Transverse colon (tissue), 4 donors: ENCODE measurements at regions not wholly inside any gene's neighbourhood (a gene's known extent, or its start where the extent isn't known, plus 50 kb on each side); places are given as distances from the start of the nearest gene placed in this dataset.

ENCODE experiments used
- CTCF ChIP-seq, 5 experiments: fragments of 200-600 bp in 3 of 5; fragments of 450-650 bp in 2 of 5; sonication (generic) in 3 of 5; IDR thresholded peaks; 1 replicate in 2 of 5; 2 replicates in 3 of 5; pipeline ENCODE4 v1.5.1; 2016 to 2017; ENCODE audit warnings: antibody characterized with exemption in 5 of 5, inconsistent platforms in 3 of 5, mild to moderate bottlenecking in 2 of 5, moderate library complexity in 1 of 5
- POLR2A ChIP-seq: fragments of 450-650 bp; IDR thresholded peaks from one replicate; pipeline ENCODE4 v1.6.1; 2016; ENCODE audit warnings: antibody characterized with exemption, mild to moderate bottlenecking, moderate library complexity
- POLR2AphosphoS5 ChIP-seq, 3 donors: sonication (generic); formaldehyde crosslinking; IDR thresholded peaks; one replicate each; pipeline ENCODE4 v1.6.1; 2016; ENCODE audit warnings: antibody characterized with exemption in 3 of 3

DNA sequence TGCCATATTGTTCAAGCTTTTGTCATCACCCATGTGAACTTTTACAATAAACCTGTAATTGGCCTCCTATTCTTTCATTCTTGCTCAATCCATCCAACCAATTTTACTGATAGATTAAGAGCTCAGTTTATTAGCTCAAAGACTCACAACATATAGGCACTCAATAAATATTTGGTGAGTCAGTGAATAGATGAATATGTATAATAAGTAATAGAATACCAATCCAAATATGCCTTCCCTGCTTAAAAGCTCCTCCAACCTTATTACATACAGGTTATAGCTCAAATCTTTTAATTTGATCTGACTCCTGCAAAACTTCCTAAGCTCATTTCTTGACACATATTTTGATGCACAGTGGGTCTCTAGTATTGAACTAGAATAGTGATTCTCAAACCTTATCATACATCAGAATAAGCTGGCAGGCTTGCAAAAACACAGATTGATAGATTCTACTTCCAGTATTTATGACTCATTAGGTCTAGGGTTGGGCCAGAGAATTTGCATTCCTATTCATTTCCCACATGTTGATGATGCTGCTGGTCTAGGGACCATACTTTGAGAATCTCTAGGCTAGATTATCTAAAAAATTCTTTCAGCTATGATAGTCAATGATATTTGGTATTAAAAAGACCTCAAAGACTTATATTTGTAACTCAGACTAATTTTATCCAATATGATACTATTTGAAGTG is 114.4 kb downstream of the PCTP start:
- TF ChIP-seq CTCF (IDR thresholded peaks at IDR 0.05) (no peak), POLR2A (no peak), POLR2AphosphoS5 (IDR thresholded peaks at IDR 0.05) (no peak)
